ENCODE measurements at regions not wholly inside any gene's neighbourhood (a gene's known extent, or its start where the extent isn't known, plus 50 kb on each side); places are given as distances from the start of the nearest gene placed in this dataset.

GRCh38 chr13:29676535-29676934, 81.0 kb upstream of the SLC7A1 start:
- TF ChIP-seq CSDC2 (CRISPR knock-in tag; IDR thresholded peaks at IDR 0.05) (no peak), ZFP3 (CRISPR knock-in tag; IDR thresholded peaks at IDR 0.05) (no peak), ISL1 (CRISPR knock-in tag; IDR thresholded peaks at IDR 0.05) (no peak), TSHZ2 (CRISPR knock-in tag; IDR thresholded peaks at IDR 0.05) (no peak), ZNF565 (CRISPR knock-in tag; conservative IDR thresholded peaks at IDR 0.05; ENCODE audit: low read depth) (no peak), GLIS3 (CRISPR knock-in tag; IDR thresholded peaks at IDR 0.05) (no peak), CSRNP3 (CRISPR knock-in tag; IDR thresholded peaks at IDR 0.05) (no peak), PPARA (CRISPR knock-in tag; IDR thresholded peaks at IDR 0.05; ENCODE audit: borderline replicate concordance) (no peak), RARB (CRISPR knock-in tag; IDR thresholded peaks at IDR 0.05) (no peak), ZNF8 (CRISPR knock-in tag; IDR thresholded peaks at IDR 0.05) (no peak), ARNTL (CRISPR knock-in tag; IDR thresholded peaks at IDR 0.05; ENCODE audit: borderline replicate concordance, low read depth) (no peak), TCF4 (CRISPR knock-in tag; IDR thresholded peaks at IDR 0.05; ENCODE audit: borderline replicate concordance) (no peak), TOX (CRISPR knock-in tag; IDR thresholded peaks at IDR 0.05; ENCODE audit: borderline replicate concordance) (no peak), SNAI2 (CRISPR knock-in tag; IDR thresholded peaks at IDR 0.05) (no peak), OSR1 (CRISPR knock-in tag; IDR thresholded peaks at IDR 0.05) (no peak)
- TF ChIP-seq, protein P1, sequence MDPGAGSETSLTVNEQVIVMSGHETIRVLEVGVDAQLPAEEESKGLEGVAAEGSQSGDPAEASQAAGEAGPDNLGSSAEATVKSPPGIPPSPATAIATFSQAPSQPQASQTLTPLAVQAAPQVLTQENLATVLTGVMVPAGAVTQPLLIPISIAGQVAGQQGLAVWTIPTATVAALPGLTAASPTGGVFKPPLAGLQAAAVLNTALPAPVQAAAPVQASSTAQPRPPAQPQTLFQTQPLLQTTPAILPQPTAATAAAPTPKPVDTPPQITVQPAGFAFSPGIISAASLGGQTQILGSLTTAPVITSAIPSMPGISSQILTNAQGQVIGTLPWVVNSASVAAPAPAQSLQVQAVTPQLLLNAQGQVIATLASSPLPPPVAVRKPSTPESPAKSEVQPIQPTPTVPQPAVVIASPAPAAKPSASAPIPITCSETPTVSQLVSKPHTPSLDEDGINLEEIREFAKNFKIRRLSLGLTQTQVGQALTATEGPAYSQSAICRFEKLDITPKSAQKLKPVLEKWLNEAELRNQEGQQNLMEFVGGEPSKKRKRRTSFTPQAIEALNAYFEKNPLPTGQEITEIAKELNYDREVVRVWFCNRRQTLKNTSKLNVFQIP (CRISPR knock-in tag; IDR thresholded peaks at IDR 0.05; ENCODE audit: borderline replicate concordance, low read depth): no peak
- peak; percentile 64 for ATAC-seq

DNA sequence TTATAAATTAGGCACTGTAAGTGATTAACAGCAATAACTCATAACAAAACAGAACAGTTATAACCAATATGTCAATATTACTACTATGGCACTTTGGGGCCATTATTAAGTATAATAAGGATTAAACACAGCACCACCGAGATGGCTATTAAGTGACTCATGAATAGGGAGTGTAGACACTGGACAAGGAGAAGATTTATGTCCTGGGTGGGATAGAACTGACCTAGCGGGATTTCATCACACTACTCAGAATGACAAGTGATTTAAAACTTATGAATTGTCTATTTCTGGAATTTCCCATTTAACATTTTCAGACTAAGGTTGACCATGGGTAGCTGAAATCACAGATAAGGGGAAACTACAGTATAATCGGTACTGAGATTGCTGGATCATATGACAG, 79.0 kb upstream of the SLC7A1 start:
- TF ChIP-seq ISL1 (CRISPR knock-in tag; IDR thresholded peaks at IDR 0.05) (peak; percentile 70), ARNTL (CRISPR knock-in tag; IDR thresholded peaks at IDR 0.05; ENCODE audit: borderline replicate concordance, low read depth) (no peak)
- TF ChIP-seq, protein P1 (CRISPR knock-in tag; IDR thresholded peaks at IDR 0.05; ENCODE audit: borderline replicate concordance, low read depth): no peak
- peak; percentile 62 for ATAC-seq

DNA sequence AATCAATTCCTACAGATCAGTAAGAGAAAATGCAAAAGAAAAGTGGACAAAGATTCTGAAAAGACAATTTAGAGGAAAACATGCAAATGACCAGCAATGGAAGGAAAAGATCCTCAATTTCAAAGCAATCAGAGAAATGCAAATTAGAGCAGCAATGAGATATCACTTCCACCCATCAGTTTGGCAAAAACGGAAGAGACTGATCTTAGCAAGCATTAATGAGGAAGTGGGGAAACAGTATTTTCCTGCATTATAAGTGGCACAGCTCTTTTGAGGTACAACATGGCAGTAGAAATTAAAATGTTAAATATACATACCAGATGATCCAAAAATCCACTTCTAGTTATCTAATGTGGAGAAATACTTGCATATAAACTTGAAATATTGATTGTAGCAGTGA, 69.1 kb upstream of the SLC7A1 start:
- ATAC-seq: no peak
- TF ChIP-seq ZNF70 (CRISPR knock-in tag; IDR thresholded peaks at IDR 0.05) (no peak), TCF4 (CRISPR knock-in tag; IDR thresholded peaks at IDR 0.05; ENCODE audit: borderline replicate concordance) (no peak), CSDC2 (CRISPR knock-in tag; IDR thresholded peaks at IDR 0.05) (no peak), ZNF565 (CRISPR knock-in tag; conservative IDR thresholded peaks at IDR 0.05; ENCODE audit: low read depth) (no peak), BACH2 (CRISPR knock-in tag; IDR thresholded peaks at IDR 0.05; ENCODE audit: borderline replicate concordance) (no peak), ZFP30 (CRISPR knock-in tag; IDR thresholded peaks at IDR 0.05) (no peak), ISL1 (CRISPR knock-in tag; IDR thresholded peaks at IDR 0.05) (no peak)

- TF ChIP-seq OSR1 (CRISPR knock-in tag; IDR thresholded peaks at IDR 0.05) (no peak), BACH2 (CRISPR knock-in tag; IDR thresholded peaks at IDR 0.05; ENCODE audit: borderline replicate concordance) (no peak), ZFP30 (CRISPR knock-in tag; IDR thresholded peaks at IDR 0.05) (no peak), GLIS3 (CRISPR knock-in tag; IDR thresholded peaks at IDR 0.05) (no peak), TSHZ2 (CRISPR knock-in tag; IDR thresholded peaks at IDR 0.05) (no peak), ZNF565 (CRISPR knock-in tag; conservative IDR thresholded peaks at IDR 0.05; ENCODE audit: low read depth) (no peak), ZFP3 (CRISPR knock-in tag; IDR thresholded peaks at IDR 0.05) (no peak)
- peak; percentile 93 for ATAC-seq
Observed at GRCh38 chr13:29654843-29655547, 59.5 kb upstream of the SLC7A1 start.

All from SK-N-SH treated with all-trans-retinoic acid at 6 μM for 48 hours (cell line).